VCaP (cell line): ENCODE measurements at regions not wholly inside any gene's neighbourhood (a gene's known extent, or its start where the extent isn't known, plus 50 kb on each side); places are given as distances from the start of the nearest gene placed in this dataset.

Experiments
- H3K27ac ChIP-seq: fragments of 450-650 bp; 2 replicates; pipeline ENCODE4 v1.5.1; 2017
- TF ChIP-seq, protein P1 (sequence below): fragments of 450-650 bp; conservative IDR thresholded peaks from 2 replicates; pipeline ENCODE4 v1.5.1; 2017; ENCODE audit warnings: mild to moderate bottlenecking, moderate library complexity

DNA sequence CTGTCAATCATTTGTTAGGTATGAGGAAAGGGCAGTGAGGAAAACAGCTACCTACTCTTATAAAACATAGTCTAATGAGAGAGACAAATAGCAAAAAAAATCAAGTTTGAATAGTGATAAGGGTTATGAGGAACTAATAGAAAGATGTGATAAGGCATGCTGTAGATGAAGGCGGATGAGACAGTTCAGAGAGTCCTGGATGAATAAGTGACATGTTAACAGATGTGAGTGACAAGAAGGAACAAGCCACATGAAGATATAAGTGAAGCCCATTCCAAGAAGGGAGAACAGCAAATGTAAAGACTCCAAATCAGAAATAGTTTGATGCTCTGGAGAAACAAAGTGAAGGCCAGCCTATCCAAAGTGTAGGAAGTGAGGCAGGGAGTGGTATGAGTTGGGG is 154.1 kb upstream of the SYT10 start:
- TF ChIP-seq, protein P1, sequence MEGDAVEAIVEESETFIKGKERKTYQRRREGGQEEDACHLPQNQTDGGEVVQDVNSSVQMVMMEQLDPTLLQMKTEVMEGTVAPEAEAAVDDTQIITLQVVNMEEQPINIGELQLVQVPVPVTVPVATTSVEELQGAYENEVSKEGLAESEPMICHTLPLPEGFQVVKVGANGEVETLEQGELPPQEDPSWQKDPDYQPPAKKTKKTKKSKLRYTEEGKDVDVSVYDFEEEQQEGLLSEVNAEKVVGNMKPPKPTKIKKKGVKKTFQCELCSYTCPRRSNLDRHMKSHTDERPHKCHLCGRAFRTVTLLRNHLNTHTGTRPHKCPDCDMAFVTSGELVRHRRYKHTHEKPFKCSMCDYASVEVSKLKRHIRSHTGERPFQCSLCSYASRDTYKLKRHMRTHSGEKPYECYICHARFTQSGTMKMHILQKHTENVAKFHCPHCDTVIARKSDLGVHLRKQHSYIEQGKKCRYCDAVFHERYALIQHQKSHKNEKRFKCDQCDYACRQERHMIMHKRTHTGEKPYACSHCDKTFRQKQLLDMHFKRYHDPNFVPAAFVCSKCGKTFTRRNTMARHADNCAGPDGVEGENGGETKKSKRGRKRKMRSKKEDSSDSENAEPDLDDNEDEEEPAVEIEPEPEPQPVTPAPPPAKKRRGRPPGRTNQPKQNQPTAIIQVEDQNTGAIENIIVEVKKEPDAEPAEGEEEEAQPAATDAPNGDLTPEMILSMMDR = no peak
- H3K27ac ChIP-seq = no peak overlapping the region

DNA sequence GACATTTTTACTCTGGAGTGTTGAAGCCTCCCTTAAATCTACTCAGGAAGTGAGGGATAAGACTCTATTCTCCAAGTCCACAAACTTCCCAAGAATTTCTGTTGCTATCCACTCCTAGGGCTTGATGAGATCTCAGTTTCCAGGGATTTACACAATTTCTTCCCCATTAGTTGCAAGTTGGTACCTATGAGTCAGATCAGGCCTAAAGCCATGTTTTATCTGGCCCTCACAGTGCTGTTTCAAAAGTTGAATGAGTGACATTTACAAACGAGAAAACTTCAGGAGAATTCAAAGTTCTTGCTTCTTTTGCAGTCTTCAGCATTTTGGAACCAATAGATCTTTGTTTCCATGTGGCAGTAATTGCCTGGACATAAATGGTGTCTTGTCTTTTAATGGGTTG is 156.4 kb upstream of the SYT10 start:
- TF ChIP-seq, protein P1 = no peak
- no peak overlapping the region for H3K27ac ChIP-seq

GRCh38 chr12:33596814-33597213 is 157.2 kb upstream of the SYT10 start:
- TF ChIP-seq, protein P1 = no peak
- no peak overlapping the region for H3K27ac ChIP-seq

DNA sequence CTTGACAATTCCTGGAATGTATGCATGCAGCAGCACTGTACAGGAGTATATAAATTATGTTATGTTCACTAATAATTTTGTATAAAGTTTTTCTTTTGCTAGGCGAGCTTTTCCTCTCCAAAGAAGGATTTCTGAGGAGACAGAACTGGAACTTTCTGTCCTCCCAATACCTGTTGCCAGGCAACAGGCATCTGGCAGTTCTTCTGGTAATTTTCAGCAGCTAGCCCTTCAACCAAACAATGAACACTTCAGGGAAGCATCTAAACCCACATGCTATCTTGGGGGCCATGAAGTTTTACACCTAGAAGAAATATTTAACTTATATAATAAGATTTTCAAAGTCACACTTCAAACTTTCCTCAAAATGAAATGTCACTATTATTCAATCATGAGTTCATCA is 162.9 kb upstream of the SYT10 start:
- no peak overlapping the region for H3K27ac ChIP-seq
- TF ChIP-seq, protein P1 = no peak

GRCh38 chr12:33605757-33606156 is 166.1 kb upstream of the SYT10 start:
- TF ChIP-seq, protein P1 = peak; percentile 81
- no peak overlapping the region for H3K27ac ChIP-seq

- H3K27ac ChIP-seq = no peak overlapping the region
- TF ChIP-seq, protein P1 = no peak
Measured at GRCh38 chr12:33609910-33610309, 170.3 kb upstream of the SYT10 start.

DNA sequence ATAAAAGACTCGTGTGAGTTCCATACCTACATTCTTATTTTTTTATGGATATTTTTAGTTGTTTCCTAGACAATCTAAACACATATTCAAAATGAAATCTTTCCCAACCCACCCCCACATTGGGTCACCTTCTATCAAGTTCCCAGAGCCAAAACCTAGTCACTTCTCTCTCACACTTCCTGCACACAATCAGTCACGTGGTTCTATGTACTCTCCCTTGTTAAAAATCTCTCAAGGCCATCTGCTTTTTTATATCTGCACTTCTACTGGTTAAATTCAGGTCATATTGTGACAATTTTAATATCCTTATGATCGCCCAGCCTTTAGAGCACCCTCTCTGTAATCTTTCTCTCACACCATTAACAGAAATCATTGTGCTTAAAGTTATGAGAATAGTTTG is 175.0 kb upstream of the SYT10 start:
- H3K27ac ChIP-seq = no peak overlapping the region
- TF ChIP-seq, protein P1 = no peak

DNA sequence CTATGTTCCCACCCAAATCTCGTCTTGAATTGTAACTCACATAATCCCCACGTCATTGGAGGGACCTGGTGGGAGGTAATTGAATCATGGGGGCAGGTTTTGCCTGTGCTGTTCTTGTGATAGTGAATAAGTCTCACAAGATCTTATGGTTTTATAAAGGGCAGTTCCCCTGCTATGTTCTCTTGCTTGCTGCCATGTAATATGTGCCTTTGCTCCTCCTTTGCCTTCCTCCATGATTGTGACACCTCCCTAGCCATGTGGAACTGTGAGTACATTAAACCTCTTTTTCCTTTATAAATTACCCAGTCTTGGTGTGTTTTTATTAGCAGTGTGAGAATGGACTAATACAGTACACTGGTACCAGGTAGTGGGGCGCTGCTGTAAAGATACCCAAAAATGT is 177.6 kb upstream of the SYT10 start:
- TF ChIP-seq, protein P1 = no peak
- no peak overlapping the region for H3K27ac ChIP-seq
